ENCODE measurements at regions not wholly inside any gene's neighbourhood (a gene's known extent, or its start where the extent isn't known, plus 50 kb on each side); places are given as distances from the start of the nearest gene placed in this dataset.

DNA sequence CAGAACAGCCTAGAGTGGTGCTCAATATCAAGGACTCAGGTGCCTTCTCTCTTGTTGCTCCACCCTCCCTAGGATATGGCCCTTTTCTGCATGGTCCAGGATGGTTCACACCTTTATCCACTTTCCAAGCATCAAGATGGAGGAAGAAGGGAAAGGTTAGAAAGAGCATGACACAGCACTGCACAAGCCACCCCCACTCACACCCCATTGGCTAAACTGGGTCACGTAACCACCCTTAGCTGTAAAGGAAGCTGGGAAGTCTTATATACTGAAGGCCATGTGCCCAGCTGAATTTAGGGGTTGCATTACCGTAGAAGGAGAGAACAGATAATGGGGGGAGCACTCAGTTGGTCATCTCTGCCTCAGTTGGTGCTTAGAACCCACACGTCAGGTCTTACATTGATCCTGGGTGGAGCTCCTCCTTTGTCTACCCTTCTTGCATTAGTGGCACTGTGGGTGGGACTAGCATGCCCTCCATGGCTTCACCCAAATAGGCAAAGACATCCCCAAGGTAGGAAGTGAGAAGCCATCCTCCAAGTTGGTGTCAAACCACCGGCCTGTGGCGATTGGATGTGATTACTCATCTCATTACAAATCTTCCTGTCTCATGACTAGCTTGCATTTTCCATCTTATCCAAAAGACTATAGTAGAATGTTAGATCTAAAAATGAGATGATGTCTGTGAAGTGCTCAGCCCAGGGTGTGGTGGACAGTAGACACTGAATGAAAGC lies 248.5 kb downstream of the HAUS1 start:
- Mint-ChIP-seq H3K9me3 (no peaks in the 10 kb centered on the region), H3K27me3 (ENCODE audit: insufficient read depth) (peaks cover 32% of the 10 kb centered on the region), H3K27ac (no peak overlapping the region), H3K4me1 (ENCODE audit: low read depth) (no peaks in the 10 kb centered on the region), H3K4me3 (no peak overlapping the region), H3K36me3 (ENCODE audit: low read depth) (no peaks in the 10 kb centered on the region)
- TF ChIP-seq, protein P1, sequence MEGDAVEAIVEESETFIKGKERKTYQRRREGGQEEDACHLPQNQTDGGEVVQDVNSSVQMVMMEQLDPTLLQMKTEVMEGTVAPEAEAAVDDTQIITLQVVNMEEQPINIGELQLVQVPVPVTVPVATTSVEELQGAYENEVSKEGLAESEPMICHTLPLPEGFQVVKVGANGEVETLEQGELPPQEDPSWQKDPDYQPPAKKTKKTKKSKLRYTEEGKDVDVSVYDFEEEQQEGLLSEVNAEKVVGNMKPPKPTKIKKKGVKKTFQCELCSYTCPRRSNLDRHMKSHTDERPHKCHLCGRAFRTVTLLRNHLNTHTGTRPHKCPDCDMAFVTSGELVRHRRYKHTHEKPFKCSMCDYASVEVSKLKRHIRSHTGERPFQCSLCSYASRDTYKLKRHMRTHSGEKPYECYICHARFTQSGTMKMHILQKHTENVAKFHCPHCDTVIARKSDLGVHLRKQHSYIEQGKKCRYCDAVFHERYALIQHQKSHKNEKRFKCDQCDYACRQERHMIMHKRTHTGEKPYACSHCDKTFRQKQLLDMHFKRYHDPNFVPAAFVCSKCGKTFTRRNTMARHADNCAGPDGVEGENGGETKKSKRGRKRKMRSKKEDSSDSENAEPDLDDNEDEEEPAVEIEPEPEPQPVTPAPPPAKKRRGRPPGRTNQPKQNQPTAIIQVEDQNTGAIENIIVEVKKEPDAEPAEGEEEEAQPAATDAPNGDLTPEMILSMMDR (IDR thresholded peaks at IDR 0.05), result no peak
- DNase-seq, result no peak

DNA sequence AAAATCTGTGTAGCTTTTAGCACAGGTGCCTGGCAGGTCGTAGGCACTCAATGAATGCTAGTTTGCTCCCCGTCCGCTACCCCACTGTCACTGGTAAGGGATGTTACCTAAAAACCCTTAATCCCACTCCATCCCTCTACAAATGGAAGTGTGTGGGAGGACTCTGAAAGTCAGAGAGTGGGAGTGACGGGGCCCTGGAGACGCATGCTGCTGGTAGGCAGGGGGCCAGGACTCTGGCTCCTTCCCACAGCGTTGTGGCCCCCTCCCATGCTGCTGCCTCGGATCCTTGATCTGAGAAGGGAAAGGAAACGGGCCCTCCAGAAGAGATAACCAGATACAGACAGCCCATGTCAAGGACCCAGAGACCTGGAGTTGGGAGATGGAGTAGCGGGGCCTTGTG lies 249.3 kb downstream of the HAUS1 start:
- Mint-ChIP-seq H3K9me3 (no peaks in the 10 kb centered on the region), H3K4me3 (no peak overlapping the region), H3K27ac (no peak overlapping the region), H3K4me1 (ENCODE audit: low read depth) (no peaks in the 10 kb centered on the region), H3K27me3 (ENCODE audit: insufficient read depth) (peaks cover 27% of the 10 kb centered on the region), H3K36me3 (ENCODE audit: low read depth) (no peaks in the 10 kb centered on the region)
- TF ChIP-seq, protein P1 (IDR thresholded peaks at IDR 0.05), result no peak
- no peak for DNase-seq

DNA sequence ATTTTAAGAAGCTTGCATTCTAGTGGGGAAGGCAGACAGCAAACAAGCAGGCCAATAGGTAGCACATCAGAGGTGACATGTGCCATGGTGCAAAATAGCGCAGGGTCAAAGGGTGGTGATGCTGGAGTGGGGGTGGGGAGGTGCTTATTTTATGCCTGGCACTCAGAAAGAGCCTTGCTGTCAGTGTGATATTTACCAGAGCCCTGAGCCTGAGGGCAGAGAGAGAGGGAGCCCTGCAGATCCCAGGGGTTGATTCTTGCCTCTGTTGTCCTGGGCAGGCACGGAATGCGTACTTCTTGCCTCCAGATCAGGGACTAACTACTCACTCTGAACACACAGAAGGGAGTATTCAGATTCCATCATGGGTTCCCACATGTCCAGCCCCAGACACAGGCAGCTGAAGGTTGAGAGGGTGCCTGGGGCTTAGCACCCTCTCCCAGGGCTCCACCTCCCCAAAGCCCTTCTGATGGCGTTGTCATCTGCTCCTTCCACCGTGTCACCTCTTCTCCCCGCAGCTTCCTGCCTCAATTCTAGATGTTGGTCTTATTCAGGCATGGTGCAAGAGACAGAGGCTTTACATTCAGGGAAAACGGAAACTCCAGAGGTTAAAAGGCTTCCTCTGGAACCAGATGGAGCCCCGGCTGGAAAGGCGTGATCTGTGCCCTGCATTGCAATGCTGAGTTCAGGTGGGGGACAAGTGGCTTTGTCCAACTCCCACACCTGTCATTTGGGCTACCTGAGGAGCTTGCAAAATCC lies 252.3 kb downstream of the HAUS1 start:
- Mint-ChIP-seq H3K4me3 (no peak overlapping the region), H3K27ac (no peak overlapping the region), H3K9me3 (no peaks in the 10 kb centered on the region), H3K4me1 (ENCODE audit: low read depth) (no peaks in the 10 kb centered on the region), H3K36me3 (ENCODE audit: low read depth) (no peaks in the 10 kb centered on the region), H3K27me3 (ENCODE audit: insufficient read depth) (peaks cover 27% of the 10 kb centered on the region)
- no peak for DNase-seq
- TF ChIP-seq, protein P1 (IDR thresholded peaks at IDR 0.05), result no peak

DNA sequence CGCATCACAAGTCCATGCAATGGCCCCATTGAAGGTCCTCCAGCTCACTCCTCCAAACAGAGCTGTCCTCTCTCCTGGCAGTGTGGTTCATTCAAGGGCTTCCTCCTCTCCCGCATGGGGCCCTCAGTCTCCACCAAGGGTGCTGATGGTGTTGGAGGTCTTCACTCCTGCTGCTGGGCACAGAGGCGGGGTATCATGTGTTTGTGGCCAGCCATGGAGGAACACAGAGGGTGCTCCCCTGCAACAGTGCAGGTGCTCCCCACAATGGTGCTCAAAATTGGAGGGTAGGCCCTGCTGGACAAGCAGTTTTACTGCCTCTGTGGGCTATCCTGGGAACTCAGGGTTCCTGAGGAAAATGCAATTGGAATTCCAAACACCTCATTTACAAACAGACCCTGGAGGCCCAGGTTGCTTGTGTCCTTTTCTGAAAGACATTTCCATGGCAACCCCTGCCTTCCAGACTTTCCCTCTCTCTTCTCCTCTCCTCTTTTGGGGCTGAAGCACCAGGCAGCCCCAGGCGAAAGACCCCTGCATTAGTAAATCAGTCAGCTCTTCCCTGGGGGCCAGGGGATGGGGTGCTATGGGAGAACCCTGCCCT lies 256.0 kb downstream of the HAUS1 start:
- no peak for DNase-seq
- Mint-ChIP-seq H3K27me3 (ENCODE audit: insufficient read depth) (peaks cover 23% of the 10 kb centered on the region), H3K36me3 (ENCODE audit: low read depth) (no peaks in the 10 kb centered on the region), H3K9me3 (no peaks in the 10 kb centered on the region), H3K4me1 (ENCODE audit: low read depth) (no peaks in the 10 kb centered on the region), H3K27ac (no peak overlapping the region), H3K4me3 (no peak overlapping the region)
- TF ChIP-seq, protein P1 (IDR thresholded peaks at IDR 0.05), result no peak

GRCh38 chr18:46360866-46361265 lies 256.7 kb downstream of the HAUS1 start:
- TF ChIP-seq, protein P1 (IDR thresholded peaks at IDR 0.05), result no peak
- no peaks in the 10 kb centered on the region for H3K9me3 Mint-ChIP-seq
- no peak for DNase-seq
- no peaks in the 10 kb centered on the region for H3K4me1 Mint-ChIP-seq (ENCODE audit: low read depth)
- peaks cover 22% of the 10 kb centered on the region for H3K27me3 Mint-ChIP-seq (ENCODE audit: insufficient read depth)
- no peaks in the 10 kb centered on the region for H3K36me3 Mint-ChIP-seq (ENCODE audit: low read depth)
- no peak overlapping the region for H3K27ac Mint-ChIP-seq
- H3K4me3 Mint-ChIP-seq, result no peak overlapping the region
